Globus pallidus (tissue), 1 donor: ENCODE measurements at regions not wholly inside any gene's neighbourhood (a gene's known extent, or its start where the extent isn't known, plus 50 kb on each side); places are given as distances from the start of the nearest gene placed in this dataset.
"Not testable (repeated sequence)": the region's sequence is repeated elsewhere in the genome, so short reads cannot be mapped to it uniquely, and the experiment has no call there.

Experiments
- DNase-seq: peaks from one replicate; pipeline ENCODE4 v3.0.0-alpha.2; 2015; ENCODE audit warnings: low spot score

DNA sequence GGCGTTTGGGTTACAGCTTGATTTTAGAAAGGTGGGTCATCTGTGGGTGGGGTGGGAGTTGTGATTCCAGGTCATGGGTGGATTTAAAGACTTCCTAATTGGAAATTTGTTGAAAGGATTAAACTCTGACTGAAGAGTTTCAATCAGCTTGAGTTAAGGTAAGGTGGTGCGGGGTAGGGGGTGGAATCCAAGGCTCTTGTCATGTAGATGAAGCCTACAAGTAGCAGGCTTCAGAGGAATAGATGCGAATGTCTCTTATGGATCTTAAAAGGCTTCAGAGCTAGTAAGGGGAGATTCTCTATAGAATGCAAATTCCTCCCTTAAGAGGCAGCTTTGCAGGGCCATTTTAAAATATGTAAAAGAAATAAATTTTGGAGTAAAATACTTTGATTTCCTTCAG, 645.3 kb downstream of the FRK start:
- no peak for DNase-seq

DNA sequence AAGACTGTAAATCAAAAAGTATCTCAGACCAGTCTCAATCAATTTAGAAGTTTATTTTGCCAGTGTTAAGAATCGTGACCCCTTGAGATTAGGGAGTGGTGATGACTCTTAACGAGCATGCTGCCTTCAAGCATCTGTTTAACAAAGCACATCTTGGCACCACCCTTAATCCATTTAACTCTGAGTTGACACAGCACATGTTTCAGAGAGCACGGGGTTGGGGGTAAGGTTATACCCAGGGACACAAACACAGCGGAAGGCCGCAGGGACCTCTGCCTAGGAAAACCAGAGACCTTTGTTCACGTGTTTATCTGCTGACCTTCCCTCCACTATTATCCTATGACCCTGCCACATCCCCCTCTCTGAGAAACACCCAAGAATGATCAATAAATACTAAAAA, 645.8 kb downstream of the FRK start:
- DNase-seq = not testable (repeated sequence)

DNA sequence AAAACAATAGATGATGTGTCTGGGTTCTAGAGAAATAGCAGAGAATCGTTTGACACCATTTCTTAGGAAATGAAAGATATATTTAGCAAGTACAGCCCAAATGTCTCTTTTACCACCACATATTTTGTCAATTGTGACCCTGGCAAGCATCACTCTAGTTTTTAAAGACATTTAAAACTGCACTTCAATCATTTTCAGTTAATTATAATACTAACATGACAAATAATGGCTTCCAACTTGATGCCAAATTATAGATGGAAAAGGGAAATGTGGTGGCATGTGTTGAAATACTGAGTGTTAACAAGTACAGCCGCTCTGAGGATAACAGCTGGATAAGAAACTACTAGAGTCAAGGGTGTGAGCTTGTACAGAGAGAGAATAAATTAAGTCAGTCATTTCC, 648.9 kb downstream of the FRK start:
- no peak for DNase-seq

DNA sequence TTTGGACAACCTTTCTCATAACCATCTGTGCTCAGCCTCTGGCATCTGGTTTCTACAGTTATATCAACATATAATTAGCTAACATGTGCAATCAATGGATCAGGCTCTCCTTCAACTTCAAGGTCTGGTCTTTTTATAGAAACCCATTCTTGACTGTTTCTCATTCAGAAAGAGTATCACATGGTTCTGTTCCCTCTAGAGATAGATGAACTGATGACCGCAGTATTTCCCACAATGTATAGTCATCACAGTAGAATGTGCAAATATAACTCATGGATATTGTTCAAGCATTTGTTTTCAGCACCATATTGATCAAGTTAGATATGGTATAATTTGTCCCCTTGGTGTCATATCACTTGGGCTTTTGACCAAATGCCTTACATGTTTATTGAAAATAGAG, 656.2 kb downstream of the FRK start:
- DNase-seq = no peak

DNA sequence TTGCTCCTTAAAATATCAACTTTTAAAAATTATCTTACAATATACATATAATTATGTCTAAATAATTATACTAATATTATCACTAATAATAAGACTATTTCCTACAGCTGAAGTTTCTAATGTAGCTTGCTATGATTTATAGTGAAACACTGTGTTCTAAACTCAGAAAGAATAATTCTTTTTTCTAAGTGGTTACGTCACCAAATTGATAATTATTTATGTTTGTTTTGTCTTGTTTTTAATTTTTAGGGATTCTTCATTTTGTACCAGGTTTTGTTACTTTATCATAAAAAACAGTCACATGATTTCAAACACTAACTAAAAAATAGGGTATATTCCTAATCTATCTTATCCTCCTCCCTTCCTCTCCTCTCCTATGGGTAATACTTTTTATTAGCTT, 662.1 kb downstream of the FRK start:
- DNase-seq = no peak

DNA sequence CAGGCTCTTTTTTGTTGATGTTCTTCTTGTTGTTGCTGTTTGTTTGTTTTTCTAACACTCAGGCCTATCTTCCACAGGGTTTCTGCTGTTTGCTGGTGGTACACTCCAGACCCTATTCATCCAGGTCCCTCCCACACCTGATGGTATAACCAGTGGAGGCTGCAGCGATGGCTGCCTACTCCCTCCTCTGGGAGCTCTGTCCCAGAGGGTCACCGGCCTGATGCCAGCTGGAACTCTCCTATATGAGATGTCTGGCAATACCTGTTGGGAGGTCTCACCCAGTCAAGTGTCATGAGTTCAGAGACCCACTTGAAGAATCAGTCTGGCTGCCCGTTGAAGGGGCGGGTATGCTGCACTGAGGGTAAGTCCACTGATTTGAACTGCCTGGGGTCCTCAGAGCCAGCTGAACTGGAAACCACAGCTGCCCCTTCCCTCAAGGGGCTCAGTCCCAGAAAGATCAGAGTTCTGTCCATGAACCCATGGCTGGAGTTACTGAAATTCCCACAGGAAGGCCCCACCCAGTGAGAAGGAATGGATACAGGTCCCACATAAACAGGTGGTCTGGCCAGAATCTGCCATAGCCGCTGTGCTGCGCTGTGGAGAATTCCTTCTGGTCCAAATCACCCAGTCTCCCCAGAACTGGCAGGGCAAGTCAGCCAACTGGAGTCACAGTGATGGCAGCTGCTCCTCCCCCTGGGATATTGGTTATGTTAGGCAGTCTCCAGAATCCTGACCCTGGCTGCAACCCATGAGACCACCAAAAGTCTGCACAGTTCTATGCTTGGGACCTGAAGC, 664.4 kb downstream of the FRK start:
- no peak for DNase-seq

DNA sequence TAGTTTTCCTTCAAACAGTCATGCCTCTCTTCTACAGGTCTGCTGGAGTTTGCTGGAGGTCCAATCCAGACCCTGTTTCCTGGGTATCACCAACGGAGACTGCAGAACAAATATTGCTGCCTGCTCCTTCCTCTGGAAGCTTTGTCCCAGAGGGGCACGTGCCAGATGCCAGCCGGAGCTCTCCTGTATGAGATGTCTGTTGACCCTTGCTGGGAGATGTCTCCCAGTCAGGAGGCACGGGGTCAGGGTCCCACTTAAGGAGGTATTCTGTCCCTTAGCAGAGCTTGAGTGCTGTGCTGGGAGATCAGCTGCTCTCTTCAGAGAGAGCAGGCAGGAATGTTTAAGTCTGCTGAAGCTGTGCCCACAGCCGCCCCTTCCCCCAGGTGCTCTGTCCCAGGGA, 666.9 kb downstream of the FRK start:
- DNase-seq = no peak

DNA sequence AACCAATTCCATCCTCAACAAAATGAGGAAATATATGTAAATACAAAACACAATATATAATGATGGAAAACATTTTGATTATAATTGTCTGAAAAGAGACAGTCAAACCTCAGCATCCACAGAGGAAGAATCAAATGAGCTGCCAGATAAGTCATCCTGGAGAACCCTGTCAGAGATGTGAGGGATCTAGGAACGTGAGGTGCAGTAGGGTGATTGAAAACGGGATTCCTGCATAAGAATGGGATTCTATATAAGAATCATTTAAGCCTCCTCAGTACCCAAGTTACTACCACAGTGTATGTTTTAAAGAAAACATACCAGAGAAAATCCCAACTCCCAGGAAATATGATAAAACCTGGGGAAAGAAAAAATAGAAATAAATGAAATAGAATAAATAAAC, 690.5 kb downstream of the FRK start:
- no peak for DNase-seq

DNA sequence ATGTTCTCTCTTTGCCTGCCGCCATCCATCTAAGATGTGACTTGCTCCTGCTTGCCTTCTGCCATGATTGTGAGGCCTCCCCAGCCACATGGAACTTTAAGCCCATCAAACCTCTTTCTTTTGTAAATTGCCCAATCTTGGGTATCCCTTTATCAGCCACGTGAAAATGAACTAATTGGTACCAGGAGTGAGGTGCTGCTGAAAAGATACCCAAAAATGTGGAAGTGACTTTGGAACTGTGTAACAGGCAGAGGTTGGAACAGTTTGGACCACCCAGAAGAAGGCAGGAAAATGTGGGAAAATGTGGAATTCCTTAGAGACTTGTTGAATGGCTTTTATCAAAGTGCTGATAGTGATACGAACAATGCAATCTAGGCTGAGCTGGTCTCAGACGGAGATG, 694.9 kb downstream of the FRK start:
- DNase-seq = no peak

DNA sequence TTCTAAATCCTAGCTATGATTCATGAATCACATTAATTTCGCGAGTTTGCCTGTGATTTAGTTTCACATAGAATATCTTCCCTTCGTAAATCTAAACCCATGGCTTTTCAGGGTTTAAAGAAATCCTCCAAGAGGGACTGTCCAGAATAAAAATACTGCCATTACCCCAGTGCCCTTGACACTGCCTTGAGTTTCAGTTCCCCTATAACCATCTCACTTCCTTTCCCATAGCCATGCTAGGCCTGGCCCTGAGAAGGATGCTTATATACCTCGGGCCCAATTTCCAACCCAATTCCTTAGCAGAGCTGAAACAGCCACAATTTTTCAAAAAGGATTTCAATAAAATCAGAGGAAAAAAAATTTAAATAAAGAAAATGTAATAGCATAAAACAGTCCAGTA, 697.3 kb downstream of the FRK start:
- no peak for DNase-seq

DNA sequence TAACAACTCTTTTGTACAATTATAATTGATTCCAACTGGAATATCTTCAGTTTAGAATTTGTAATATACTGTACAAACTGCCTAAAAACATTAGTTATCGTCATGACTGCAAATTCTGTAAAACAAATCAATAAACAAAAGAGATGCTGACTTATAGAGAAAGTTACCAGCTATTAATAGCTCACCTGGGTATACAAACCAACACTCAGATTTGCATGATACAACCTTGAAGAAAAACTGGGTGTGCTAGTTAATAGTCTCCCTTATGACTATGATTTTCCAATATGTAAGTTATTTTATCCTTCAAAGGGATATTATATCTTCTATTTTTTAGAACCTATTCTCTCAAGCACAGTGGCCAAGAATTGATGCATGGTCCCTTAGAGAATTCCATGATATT, 698.5 kb downstream of the FRK start:
- no peak for DNase-seq

DNA sequence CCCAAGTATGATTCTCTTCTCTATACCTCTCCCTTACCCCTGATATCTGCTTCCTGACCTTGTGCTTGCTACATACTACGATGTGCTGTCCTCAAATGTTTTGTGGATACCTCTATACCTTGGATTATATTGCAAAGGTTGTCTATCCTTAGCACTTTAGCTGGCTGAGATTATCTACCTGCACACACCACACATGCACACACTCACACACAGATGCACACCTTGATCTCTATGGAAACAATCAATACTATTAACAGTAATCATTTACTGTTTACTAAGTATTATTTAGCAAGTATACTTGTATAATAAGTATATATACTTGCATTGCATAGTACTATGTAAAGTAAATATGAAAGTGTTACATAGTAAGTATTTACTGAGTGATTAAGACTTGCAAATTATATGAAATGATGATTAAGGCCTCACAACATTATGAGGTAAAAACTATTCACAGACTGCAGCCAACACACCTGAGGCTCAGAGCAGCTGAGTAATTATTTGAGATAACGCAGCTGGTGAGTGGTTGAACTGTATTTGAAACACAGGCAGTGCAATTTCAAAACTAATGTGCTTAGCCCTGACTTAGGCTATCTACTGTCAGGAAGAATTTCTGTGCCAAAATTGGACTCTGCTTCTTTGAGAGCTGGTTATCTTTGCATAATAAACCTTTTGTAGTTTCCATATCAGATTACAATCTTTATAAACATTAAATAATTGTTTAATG, 699.9 kb downstream of the FRK start:
- DNase-seq = no peak

DNA sequence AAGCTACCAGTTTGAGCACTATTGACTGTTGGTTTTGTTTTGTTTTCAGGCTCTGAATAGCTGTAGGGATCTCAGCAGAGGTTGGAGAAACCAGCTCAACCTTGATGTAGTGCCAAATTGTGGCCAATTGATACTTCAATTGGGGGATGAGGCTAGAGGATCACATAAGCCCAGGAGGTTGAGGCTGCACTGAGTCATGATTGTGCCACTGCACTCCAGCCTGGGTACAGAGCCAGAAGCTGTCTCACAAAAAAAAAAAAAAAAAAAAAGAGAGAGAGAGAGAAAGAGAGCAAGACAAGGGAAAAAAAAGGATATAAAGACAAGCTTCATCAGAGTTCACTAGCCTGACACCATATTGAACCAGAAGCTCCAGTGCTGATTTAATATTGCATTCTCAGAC, 702.1 kb downstream of the FRK start:
- DNase-seq = no peak

DNA sequence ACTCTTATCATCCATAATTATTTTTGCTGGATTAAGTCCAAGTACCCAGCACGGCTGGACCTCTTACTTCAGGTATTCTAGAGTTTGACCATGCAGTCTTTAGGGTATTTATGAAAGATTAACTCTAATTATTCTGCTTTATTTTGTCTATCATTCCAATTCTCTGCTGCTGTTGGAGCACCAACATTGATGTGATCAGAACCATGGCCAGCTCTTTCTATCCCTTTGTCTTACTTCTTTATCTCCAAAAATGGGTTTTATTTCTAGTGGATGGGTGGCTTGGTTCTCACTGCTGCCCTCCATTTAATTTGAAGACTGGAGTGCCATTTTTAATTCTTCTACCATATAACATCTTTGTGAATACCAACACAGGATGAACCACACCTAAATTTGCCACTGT, 704.3 kb downstream of the FRK start:
- no peak for DNase-seq

DNA sequence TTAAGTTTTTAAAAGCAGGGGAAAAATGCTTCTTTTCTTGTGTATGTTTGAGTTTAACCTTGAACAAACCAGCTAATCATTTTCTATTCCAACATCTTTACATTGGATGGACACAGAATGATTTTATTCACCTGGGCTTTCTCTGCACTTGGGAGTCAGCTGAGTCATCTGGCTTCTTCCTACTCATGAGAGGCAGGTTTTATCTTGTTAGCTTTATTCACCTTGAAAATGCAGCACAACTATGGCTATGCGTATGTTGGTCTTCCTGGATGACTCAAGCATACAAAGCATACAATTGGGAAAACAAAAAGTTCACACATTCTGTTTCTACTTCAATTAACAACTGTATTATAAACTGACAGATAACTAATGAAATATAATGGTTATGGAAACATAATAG, 737.7 kb downstream of the FRK start:
- no peak for DNase-seq

DNA sequence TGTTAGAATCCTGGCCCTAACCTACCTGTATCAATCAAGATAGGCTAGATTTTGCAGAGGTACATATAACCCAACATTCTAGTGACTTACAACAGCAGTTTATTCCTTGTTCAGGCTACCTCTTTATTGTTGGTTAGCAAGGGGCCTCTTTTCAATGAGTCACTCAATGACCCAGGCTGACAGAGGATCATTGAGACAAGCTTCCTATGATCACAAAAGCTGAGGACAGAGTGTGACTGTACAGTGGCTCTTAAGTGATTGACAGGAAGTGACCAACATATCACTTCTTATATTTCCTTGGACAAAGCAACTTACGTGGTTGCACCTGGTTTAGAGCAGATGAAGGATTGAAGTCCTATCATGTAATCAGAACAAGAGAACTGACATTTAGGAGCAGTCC, 740.9 kb downstream of the FRK start:
- DNase-seq = no peak

DNA sequence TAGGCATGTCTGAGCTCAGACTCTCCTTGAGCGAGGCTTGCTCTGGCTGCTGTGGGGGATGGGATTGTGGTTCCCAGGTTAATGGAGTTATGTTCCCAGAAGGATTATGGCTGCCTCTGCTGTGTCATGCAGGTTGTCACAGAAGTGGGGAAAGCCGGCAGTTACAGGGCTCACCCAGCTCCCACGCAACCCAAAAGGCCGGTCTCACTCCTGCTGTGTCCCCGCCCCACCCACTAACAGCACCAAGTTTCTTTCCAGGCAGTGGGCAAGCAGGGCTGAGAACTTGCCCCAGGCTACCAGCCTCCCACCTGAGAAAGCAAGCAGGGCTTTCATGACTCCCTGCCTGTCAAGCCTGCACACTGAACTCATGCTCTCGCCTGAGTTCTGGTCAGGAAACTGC, 750.5 kb downstream of the FRK start:
- no peak for DNase-seq

DNA sequence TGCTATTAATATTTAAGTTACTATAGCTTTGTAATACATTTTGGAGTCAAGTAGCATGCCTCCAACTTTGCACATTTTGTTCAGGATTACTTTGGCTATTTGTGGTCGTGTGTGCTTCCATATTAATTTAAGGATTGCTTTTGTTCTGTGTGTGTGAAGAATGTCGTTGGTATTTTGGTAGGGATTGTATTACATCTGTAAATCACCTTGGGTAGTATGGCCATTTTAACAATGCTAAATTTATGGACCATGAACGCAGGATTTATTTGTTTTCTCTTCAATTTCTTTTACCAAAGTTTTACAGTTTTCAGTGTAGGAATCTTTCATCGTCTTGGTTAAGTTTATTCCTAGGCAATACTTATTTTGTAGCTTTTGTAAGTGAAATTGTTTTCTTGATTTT, 758.0 kb downstream of the FRK start:
- DNase-seq = no peak

DNA sequence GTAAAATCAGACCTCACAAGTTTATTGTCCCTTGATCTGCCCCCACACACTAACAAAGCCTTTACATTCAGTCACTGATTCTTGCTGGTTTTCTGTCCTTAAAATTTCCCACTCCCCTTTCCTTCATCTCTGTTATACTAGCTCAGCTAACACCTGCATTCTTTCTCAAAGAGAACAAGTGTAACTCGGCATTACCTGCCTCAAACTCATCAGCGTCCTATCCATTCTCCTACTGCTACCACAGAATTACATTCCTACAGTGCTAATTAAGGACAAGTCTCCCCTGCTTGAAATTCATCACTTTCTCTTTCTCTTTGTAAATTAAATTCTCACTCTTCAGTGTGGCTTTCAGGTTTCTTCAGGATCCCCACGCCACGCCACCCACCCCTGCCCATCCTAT, 773.2 kb downstream of the FRK start:
- no peak for DNase-seq

DNA sequence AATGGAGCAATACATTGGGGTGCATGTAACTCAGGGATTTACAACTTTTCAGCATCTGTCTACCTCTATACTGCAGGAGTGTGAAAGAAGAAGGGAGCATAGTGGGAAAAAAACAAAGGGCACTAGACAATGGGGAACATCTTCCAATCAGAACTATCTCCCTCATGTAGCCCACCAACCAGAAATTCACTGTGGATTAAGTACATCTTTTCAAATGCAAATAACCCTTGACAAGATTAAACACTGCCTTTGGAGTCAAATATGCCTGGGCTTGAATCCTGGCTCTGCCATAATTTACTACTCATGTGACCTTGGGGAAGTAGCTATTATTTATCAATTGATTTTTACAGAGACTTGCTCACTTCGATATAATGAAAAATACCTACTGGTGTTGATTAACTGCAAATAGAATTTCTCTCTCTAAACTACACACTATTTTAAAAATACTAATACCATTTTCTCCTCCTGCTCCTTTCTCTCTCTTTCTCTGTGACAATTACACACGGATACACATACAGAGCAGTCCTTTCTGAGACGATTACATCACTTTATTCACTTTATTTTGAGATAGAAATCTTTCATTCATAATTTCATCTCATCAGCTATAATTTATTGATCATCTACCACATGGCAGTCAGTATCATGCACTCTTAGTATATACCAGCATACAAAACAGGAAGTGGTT, 783.7 kb downstream of the FRK start:
- DNase-seq = no peak

DNA sequence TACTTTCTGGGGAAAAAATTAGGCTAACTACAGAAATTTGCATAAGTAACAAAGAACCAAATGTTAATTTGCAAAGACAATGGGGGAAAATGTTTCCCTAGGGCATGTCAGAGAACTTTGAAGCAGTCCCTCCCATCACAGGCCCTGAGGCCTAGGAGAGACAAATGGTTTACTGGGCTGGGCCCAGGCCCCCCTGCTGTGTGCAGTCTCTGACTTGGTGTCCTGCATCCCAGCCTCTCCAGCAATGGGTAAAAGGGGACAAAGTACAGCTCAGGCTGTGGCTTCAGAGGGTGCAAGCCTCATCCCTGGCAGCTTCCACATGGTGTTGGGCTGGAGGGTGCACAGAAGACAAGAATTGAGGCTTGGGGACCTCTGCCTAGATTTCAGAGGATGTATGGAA, 788.4 kb downstream of the FRK start:
- no peak for DNase-seq

DNA sequence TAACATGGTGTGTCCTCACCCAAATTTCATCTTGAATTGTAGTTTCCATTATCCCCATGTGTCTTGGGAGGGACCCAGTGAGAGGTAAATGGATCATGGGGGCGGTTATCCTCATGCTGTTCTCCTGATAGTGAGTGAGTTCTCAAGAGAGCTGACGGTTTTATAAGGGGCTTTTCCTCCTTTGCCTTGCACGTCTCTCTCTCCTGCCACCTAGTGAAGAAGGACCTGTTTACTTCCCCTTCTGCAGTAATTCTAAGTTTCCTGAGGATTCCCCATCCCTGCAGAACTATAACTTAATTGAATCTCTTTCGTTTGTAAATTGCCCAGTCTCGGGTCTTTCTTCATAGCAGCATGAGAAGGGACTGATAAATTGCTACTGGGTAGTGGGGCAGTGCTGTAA, 789.3 kb downstream of the FRK start:
- no peak for DNase-seq

DNA sequence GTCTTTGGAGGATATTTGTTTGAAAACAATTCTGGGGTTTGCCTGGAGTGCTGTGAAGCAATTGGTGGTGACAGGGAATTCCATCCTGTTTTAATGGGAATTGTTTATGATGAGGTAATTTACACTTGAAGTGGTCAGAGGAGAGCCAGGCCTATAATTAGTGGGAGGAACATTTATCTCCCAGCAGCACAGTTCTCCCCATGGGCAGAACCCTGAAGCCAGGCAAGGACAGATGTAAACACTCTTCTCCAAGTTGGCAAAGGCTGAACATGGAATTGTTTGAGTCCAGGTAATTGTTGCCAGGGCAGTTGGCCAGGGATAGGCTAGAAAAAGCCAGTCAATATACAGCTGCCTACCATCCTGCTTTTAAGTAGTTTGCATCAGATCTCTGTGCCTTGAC, 789.7 kb downstream of the FRK start:
- no peak for DNase-seq
